Activated CD4-positive, alpha-beta T cell treated with anti-CD3 and anti-CD28 coated beads for 1 hour (primary cell): ENCODE measurements at regions not wholly inside any gene's neighbourhood (a gene's known extent, or its start where the extent isn't known, plus 50 kb on each side); places are given as distances from the start of the nearest gene placed in this dataset.
"Not testable (repeated sequence)": the region's sequence is repeated elsewhere in the genome, so short reads cannot be mapped to it uniquely, and the experiment has no call there.

ENCODE experiments used
- DNase-seq: peaks from one replicate; pipeline ENCODE4 v3.0.0-alpha.2; 2020

- no peak for DNase-seq
These were observed 79.5 kb upstream of the PCBD1 start for GRCh38 chr10:70967591-70968587.

- no peak for DNase-seq
These were observed 80.8 kb upstream of the PCBD1 start for GRCh38 chr10:70969188-70969587.

GRCh38 chr10:70970830-70971229, 82.5 kb upstream of the PCBD1 start:
- no peak for DNase-seq

GRCh38 chr10:70973275-70973674, 84.9 kb upstream of the PCBD1 start:
- no peak for DNase-seq

GRCh38 chr10:70974351-70974901, 86.1 kb upstream of the PCBD1 start:
- DNase-seq = no peak

- DNase-seq = no peak
These were observed 86.6 kb upstream of the PCBD1 start for GRCh38 chr10:70974920-70975319.

GRCh38 chr10:70976063-70976695, 87.8 kb upstream of the PCBD1 start:
- DNase-seq = no peak

- DNase-seq = no peak
These were observed 89.3 kb upstream of the PCBD1 start for GRCh38 chr10:70977625-70978024.

- no peak for DNase-seq
These were observed 89.8 kb upstream of the PCBD1 start for GRCh38 chr10:70978181-70978580.

GRCh38 chr10:70978816-70979480, 90.6 kb upstream of the PCBD1 start:
- no peak for DNase-seq

GRCh38 chr10:70980687-70981086, 92.3 kb upstream of the PCBD1 start:
- no peak for DNase-seq

- no peak for DNase-seq
These were observed 92.9 kb upstream of the PCBD1 start for GRCh38 chr10:70981171-70981836.

- no peak for DNase-seq
These were observed 93.6 kb upstream of the PCBD1 start for GRCh38 chr10:70981936-70982335.

- DNase-seq = no peak
These were observed 94.1 kb upstream of the PCBD1 start for GRCh38 chr10:70982443-70982842.

GRCh38 chr10:70984986-70985722, 96.8 kb upstream of the PCBD1 start:
- no peak for DNase-seq

GRCh38 chr10:70985824-70986622, 97.7 kb upstream of the PCBD1 start:
- no peak for DNase-seq

GRCh38 chr10:70986623-70986950, 98.2 kb upstream of the PCBD1 start:
- DNase-seq = no peak

- DNase-seq = no peak
These were observed 99.2 kb upstream of the PCBD1 start for GRCh38 chr10:70987396-70988130.

GRCh38 chr10:70990156-70990555, 101.8 kb upstream of the PCBD1 start:
- not testable (repeated sequence) for DNase-seq

GRCh38 chr10:70990681-70991080, 102.3 kb upstream of the PCBD1 start:
- DNase-seq = no peak
